HG02870 (cell line): ENCODE measurements at regions not wholly inside any gene's neighbourhood (a gene's known extent, or its start where the extent isn't known, plus 50 kb on each side); places are given as distances from the start of the nearest gene placed in this dataset.

ENCODE experiments used
- ATAC-seq: cut with Tn5 transposase; IDR thresholded peaks from one replicate; pipeline ENCODE4 v1.9.1; 2021; ENCODE audit warnings: mild to moderate bottlenecking, moderate library complexity; ENCODE audit not compliant: unreplicated experiment

GRCh38 chr4:62293551-62293950 lies 1093.4 kb downstream of the ADGRL3 start:
- no peak for ATAC-seq

GRCh38 chr4:62292911-62293310 lies 1092.8 kb downstream of the ADGRL3 start:
- no peak for ATAC-seq

- no peak for ATAC-seq
Measured at GRCh38 chr4:62288808-62289541, 1088.8 kb downstream of the ADGRL3 start.

GRCh38 chr4:62285026-62285425 lies 1084.9 kb downstream of the ADGRL3 start:
- no peak for ATAC-seq

GRCh38 chr4:62279689-62280088 lies 1079.6 kb downstream of the ADGRL3 start:
- no peak for ATAC-seq

GRCh38 chr4:62275470-62275869 lies 1075.3 kb downstream of the ADGRL3 start:
- ATAC-seq = no peak

GRCh38 chr4:62274782-62275181 lies 1074.7 kb downstream of the ADGRL3 start:
- ATAC-seq = no peak

GRCh38 chr4:62271107-62271506 lies 1071.0 kb downstream of the ADGRL3 start:
- ATAC-seq = no peak

GRCh38 chr4:62269918-62270317 lies 1069.8 kb downstream of the ADGRL3 start:
- ATAC-seq = no peak

- ATAC-seq = no peak
Measured at GRCh38 chr4:62263454-62263853, 1063.3 kb downstream of the ADGRL3 start.

GRCh38 chr4:62262676-62263075 lies 1062.5 kb downstream of the ADGRL3 start:
- no peak for ATAC-seq

GRCh38 chr4:62260254-62260653 lies 1060.1 kb downstream of the ADGRL3 start:
- ATAC-seq = no peak

- ATAC-seq = no peak
Measured at GRCh38 chr4:62256479-62256878, 1056.4 kb downstream of the ADGRL3 start.

GRCh38 chr4:62252728-62253127 lies 1052.6 kb downstream of the ADGRL3 start:
- ATAC-seq = no peak

GRCh38 chr4:62250100-62250499 lies 1050.0 kb downstream of the ADGRL3 start:
- no peak for ATAC-seq

GRCh38 chr4:62243895-62244294 lies 1043.8 kb downstream of the ADGRL3 start:
- no peak for ATAC-seq

- no peak for ATAC-seq
Measured at GRCh38 chr4:62235911-62236310, 1035.8 kb downstream of the ADGRL3 start.

GRCh38 chr4:62232814-62233213 lies 1032.7 kb downstream of the ADGRL3 start:
- ATAC-seq = no peak

- ATAC-seq = no peak
Measured at GRCh38 chr4:62231994-62232393, 1031.9 kb downstream of the ADGRL3 start.

GRCh38 chr4:62226082-62226481 lies 1026.0 kb downstream of the ADGRL3 start:
- ATAC-seq = no peak

- no peak for ATAC-seq
Measured at GRCh38 chr4:62222121-62222520, 1022.0 kb downstream of the ADGRL3 start.

- ATAC-seq = no peak
Measured at GRCh38 chr4:62210486-62210885, 1010.4 kb downstream of the ADGRL3 start.
